HG03159 (cell line): ENCODE measurements at regions not wholly inside any gene's neighbourhood (a gene's known extent, or its start where the extent isn't known, plus 50 kb on each side); places are given as distances from the start of the nearest gene placed in this dataset.

Source experiments
- ATAC-seq: cut with Tn5 transposase; IDR thresholded peaks from one replicate; pipeline ENCODE4 v1.9.1; 2021; ENCODE audit warnings: mild to moderate bottlenecking, moderate library complexity; ENCODE audit not compliant: unreplicated experiment

DNA sequence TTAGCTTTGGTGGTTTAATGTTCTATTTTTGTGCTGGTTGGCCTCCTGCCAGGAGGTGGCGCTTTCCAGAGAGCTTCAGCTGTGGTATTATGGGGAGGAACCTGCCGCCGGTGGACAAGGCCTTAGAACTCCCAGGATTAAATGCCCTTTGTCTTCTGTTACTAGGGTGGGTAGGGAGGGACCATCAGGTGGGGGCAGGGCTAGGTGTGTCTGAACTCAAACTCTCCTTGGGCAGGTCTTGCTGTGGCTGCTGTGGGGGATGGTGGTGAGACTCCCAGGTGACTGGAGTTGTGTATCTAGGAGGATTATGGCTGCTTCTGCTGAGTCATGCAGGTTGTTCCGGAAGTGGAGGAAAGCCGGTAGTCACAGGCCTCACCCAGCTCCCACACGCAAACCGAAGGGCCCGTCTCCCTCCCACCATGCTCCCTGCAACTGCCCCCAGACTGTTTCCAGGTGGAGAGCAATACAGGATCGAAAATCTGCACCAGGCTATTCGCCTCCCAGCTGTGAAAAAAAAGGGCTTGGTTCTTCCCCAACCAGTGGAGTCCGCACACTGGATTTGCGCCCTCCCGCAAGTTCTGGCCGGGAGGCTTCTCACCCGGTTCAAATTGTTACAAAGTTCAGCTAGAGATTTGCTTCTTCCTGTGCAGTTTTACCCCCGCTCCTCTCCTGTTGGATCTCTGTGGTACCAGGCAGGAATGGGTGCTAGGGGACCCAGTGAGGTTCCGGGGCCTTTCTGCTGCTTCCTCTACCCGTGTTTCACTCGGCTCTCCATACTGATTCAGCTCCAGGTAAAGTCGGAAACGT lies 220.5 kb downstream of the CENPF start:
- ATAC-seq, result no peak

DNA sequence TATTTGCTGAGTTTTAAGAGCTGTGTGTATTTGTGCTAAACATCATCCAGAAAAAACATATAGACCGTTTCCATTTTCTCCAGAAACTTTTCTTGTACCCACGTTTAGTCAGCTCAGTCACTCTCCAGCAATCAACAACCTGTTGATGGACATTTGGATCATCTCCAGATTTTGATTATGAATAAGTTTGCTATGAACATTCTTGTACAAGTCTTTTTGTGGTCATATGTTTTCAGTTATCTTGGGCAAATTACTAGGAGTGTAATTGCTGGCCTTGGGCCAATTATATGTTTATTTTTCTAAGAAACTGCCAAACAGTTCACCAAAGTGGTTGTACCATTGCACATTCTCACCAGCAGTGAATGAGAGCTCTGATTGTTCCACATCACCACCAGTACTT lies 221.8 kb downstream of the CENPF start:
- ATAC-seq, result no peak

DNA sequence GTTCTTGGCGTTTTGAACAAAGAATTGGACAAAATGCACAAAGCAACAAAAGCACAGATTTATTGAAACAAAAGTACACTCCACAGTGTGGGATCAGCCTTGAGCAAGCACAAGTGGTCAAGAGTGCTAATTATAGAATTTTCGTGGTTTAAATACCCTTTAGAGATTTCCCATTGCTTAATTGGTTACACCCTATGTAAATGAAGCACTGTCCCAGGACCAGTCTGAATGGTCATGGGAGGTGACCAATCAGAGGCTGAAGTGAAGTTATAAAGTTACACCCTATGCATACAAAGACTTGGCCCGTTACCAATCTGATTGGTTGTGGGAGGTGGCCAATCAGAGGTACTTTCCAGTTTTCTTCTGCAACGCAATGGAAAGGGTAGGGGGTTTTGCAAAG lies 223.6 kb downstream of the CENPF start:
- ATAC-seq, result no peak

DNA sequence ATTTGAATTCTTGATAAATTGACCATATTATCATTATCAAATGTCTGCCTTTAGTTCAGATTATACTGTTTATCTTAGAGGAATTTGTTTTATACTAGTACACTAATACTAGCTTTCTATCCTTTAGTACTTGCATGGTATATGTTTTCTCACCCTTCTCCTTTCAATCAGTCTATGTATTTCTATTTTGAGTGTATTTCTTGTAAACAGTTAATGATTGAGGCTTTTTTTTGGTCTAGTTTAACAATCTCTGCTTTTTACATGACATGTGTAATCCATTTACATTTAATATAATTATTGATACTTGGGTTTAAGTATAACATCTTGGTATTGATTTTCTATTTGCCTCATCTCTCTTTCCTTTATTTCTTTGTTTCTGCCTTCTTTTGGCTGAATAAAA lies 224.9 kb downstream of the CENPF start:
- no peak for ATAC-seq

DNA sequence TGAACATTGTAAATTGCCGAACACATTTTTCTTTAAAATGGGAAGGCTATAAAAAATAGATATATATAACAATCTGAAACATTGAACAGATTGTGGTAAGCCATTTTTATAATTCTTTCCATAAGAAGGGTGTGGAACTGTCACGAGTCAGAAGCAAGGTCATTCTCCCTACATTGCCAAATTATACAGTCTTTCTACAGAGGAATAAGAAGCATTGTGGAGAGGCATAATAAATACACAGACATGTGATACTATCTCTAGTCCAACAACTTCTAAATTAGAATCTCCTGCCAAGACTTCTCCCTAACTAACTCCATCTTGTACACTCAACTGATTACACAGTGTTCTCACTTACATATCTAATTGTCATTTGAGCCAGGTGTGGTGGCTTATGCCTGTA lies 227.9 kb downstream of the CENPF start:
- ATAC-seq, result no peak

DNA sequence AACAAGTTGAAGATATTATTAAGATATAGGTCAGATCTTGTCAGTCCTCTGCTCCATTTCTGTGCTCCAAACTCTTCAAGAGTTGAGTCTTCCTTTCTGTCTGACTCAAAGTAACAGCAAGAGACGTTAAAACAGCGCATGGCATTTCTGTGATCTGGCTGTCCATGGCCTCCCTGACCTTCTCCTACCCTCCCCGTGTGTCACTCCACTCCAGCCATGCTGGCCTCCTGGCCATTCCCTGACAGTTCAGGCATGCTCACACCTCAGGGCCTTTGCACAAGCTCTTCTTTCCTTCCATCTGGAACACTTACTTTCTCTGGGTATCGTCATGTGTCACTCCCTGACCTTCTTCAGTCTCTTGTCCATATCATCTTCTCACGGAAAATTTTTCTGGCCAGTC lies 229.0 kb downstream of the CENPF start:
- ATAC-seq, result no peak

DNA sequence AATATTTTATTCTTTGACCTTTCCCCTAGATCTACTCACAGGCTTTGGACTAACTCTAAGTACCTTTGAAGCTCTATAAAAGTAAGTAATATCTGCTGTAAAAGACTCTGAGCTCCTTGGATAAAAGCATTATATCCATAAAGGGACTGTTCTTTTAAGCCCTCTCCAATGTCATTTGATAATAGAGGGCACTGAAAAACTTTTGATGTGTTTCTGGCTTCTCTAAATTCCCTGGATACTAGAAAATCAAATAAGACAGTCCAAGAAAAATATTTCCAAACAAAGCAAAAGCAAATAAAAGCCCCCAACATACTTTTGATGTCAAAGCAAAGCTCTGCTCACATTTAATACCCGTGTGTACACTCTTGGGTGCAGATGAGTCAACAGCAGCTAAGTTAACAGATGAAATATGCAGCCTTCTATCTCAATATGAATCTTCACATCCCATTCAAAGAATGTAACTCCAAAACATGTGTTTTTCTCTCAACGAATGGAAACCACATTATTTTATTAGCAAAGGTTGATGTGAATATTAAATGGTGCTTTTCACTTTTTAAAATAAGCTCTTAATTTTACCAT lies 230.3 kb downstream of the CENPF start:
- ATAC-seq, result no peak

DNA sequence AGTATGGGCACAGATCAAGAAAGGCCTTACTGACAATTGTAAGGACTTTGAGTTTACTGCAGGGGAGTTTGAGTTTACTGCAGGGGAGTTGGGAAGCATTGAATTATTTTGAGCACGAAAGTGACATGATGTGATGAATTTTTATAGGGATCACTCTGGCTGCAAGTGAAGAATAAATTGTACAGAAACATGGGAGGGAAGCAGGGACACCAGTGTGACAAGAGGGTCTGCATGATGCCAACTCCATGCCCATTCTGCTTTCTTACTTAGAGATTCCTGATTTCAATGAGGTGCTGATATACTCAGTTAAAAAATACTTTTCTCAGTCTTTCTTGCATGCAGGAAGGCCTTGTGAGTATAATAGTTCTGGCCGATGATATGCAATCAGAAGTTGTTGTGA lies 234.4 kb downstream of the CENPF start:
- ATAC-seq, result no peak

DNA sequence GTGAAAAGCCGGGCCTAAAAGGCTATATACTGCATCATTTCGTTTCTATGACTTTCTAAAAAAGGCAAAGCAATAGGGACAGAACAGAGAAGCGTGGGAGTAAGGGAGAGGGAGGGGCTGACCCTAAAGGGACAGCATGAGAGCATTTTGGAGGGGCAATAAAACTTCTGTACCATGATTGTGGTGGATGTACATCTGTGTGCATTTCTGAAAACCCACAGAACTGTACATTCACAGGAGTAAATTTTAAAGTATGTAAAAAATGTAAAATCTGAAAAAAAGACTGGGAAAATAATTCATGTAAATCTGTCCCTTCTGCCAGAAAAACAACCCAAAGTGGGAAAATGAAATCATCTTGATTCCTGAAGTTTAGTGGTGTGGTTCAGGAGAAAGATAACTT lies 235.4 kb downstream of the CENPF start:
- no peak for ATAC-seq

DNA sequence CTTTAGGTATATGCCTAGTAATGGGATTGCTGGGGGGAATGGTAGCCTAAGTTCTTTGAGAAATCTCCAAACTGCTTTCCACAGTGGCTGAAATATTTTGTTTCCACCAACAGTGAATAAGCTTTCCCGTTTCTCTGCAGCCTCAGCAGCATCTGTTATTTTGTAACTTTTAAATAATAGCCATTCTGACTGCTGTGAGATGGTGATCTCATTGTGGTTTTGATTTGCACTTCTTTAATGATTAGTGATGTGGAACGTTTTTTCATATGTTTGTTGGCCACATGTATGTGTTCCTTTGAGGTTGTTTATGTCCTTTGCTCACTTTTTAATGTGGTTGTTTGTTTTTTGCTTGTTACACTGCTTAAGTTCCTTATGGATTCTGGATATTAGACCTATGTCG lies 237.4 kb downstream of the CENPF start:
- ATAC-seq, result no peak

DNA sequence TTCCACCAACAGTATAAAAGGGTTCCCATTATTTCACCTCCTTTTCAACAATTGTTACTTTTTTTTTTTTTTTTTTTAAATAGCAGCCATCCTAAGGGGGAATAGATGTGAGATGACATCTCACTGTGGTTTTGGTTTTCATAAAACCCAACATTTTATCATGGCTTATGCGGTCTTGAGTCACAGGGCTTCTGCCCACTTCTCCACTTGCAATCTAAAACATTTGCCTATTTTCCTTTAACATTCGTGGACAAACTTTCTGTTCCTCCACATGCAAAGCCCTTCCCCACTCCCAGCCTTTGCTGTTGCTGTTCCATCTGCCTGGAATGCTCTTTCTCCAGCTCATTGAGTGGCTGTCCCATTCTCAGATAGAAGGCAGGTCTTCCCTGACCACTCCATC lies 239.7 kb upstream of the KCNK2 start:
- no peak for ATAC-seq

DNA sequence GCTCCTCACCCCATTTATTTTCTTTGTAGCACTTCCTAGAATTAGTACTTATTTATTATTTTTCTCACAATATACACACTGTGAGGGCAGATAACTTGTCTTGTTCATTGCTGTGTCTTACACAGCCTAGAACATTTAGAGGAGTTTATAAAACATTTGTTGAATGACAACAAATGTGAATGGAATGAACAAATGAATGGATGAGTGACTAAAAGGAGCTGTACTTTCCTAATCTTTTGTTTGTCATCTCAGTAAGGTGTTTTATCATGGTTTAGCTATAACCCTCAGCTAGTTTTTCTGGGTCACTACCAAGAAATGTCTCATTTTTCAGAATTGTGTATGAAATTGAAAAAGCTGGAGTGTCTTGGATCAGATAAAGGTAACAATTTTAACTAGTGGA lies 239.3 kb upstream of the KCNK2 start:
- no peak for ATAC-seq

DNA sequence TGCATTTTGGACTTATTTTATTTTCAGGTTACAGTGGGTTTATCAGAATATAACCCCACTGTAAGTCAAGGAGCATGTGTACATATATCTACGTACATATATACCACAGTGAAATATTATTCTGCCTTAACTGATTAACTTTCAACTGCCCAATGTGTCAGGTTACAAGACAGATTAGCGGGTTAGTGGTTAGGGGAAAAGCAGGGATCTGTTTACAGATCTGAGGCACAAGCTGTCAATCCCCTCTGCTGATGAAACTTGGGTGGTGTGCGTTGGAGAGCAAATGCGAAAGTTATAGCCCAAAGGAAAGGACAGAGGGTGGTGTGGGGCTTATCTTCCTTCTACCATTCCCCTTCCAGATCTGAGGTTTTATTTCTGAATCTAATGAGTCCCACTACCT lies 238.2 kb upstream of the KCNK2 start:
- no peak for ATAC-seq

DNA sequence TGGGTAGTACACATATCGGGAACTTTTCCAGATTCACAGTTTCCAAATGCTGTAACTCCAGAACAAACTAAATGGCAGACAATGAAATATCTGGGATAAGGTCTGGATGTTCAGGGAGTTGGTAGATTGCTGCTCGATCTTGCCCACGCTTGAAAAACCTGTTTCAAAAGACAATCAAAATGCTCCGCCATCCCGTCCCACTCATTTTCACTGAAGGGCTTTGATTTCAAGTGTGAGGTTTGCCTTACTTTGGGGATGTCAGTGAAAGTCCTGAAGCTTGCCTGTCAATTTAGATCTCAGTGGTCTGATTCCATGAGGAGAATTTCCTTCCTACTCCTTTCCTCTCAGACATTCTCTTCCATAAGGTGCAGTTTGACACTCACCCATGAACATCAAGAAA lies 236.3 kb upstream of the KCNK2 start:
- no peak for ATAC-seq

DNA sequence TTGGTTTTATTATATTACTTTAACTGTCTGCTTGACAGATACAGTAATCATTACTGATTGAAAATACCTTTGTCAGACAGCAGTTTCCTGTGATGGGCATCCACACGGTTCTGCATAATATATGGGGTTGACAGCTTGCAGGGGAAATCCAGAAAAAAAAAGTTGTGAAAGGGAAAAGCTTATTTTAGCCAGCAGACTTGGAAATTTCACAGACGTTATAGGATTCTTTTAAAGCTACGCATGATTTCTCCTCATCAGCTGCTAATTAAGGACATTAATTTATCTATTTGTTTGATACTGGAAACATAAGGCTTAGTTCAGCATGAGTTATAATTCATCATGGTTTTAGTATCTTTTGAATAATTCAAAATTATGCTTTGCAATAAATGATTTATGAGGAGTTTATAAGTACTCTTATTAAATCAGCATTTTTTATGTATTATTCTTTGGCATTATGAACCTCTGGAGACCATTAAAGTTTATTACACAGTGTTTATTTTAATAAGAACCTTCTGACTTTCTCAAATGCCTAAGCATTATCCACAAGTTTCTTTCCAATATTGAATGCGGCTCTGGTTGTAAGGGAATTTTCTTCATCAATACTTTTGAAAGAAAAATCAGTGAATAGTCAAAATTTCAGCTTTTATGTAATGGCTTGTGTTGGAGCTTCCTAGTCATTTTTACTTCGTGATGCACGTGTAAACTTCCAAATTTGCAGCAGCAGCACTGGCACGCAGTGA lies 235.3 kb upstream of the KCNK2 start:
- no peak for ATAC-seq

DNA sequence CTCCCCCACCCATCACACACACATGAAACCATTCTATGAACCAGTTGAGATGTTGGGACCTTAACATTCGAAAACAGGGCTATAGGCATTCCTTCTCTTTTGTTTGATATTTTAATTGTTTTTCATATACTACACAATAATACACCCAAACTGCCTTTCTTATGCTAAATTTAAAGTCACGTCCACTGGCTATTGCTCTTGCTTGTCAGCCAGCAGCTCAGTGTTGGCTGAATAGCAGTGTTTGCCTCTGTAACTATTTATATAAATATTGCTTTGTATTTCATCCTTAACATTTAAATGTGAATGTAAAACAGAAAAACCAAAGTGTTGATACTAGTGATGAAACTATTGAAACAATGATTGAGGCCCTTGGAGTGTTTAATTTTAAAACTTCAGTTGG lies 234.4 kb upstream of the KCNK2 start:
- ATAC-seq, result no peak

DNA sequence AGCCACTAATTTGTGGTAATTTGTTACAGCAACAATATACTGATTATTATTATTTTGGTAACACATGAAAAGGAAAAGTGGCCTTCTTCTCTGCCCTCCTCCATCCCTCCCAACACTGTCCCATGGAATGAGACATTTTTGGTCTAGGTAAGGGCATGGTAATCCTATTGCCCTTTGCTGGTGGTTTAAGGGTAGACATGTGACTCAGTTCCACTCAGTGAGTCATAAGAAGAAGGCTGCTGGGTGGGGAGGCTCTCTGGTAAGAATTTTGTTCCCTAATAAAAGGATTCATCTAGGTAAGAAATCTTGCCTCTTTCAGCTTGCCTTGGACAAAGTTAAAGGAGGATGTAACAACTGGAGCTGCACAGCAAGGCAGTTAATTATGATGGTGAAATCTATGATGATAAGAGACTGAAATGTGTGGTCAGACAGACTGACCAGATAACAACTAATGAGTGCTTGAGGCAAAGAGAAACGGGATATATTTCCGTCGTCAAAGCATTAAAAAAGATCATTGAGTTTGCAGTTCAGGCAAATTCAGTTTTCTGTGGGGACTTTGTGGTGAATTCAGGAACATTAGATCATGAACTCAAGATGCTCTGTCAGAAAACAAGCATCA lies 232.0 kb upstream of the KCNK2 start:
- no peak for ATAC-seq

DNA sequence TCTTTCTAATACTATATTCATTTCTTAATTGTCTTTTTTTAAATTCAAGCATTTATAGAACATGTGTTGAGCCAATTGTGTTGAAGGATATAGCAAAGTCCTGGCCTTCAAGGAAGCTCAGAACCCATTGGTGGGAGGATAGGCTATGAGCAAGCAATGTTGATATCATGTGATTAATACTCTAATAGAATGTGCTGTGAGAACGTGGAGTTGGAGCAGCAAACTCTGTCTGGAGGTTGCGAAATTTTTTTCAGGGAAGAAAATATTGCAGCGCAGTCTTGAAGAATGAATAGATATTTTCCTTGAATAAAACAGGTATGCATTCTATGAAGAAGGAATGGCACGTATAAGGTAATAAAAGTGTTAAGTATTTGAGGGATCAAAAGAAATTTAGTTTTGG lies 229.2 kb upstream of the KCNK2 start:
- ATAC-seq, result no peak

DNA sequence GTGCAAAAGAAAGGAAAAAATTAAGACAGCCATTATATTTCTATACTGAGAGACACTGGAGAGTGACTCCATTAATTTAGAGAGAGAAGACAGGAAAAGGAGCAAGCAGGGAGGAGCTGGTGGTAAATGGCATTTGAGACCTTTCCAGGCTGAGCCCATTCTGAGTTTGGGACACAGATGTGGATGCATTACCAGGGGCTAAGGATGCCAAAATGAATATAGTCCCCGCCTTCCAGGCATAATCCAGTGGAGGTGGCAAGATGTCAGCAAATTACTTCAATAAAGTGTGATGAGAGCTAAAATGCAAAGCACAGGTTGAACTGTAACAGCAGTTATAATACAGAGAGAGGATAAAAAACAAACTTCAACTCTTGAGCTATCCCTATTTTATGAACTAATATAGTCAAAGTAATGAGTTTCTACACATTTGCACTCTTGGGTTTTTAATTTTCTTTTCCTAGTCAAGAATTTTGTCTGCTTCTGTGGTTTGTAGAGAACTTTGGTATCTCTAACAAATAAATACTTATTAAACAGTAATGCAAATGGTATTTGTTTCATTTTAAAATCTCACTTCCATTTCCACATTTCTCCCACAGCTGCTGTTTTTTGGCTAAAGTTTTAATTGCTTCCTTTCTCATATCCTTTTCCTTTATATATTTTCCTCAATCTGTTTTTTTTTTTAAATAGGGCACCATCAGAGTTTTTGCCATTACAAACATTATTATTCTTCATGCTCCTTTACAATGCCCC lies 228.2 kb upstream of the KCNK2 start:
- no peak for ATAC-seq

DNA sequence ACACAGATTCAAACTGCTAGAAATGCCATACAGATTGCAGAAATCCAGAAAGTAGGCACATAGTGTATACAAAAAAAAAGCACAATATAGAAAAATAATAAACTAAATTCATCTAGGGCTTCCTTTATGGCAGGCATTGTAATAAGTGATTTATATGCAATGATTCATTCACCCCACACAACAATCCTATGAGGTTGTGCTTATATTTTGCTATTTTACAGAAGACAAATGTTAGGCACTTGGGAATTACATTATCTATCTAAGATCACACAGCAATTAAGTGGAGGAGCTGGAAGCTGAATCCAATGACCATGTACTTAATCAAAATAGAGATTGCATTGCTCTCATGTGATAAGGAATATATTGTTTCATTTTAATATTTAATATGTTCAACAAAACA lies 225.7 kb upstream of the KCNK2 start:
- no peak for ATAC-seq

DNA sequence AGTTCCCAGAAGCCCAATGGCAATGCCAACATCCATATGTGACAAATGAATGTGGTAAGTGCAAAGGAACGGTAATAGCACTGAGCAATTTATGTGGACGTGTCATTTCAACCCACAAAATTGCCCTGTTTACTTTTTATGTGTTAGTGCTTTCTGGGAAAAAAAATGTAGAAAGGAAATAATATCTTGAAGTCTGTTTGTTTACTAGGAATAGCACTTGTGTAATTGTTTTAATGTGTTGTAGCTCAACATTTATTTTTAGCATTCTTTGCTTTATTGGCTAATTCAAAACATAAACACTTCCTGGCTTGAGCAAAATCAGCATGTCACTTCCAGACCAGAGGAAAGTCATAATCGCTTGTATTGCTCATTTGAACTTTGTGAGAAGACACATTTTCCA lies 224.8 kb upstream of the KCNK2 start:
- ATAC-seq, result no peak
